ENCODE measurements at regions not wholly inside any gene's neighbourhood (a gene's known extent, or its start where the extent isn't known, plus 50 kb on each side); places are given as distances from the start of the nearest gene placed in this dataset.

- H3K27ac ChIP-seq (ENCODE audit: low read length), result no peak overlapping the region
- TF ChIP-seq CTCF (IDR thresholded peaks at IDR 0.05), result no peak
Observed at GRCh38 chr7:41428381-41428780, 274.5 kb downstream of the INHBA start.

GRCh38 chr7:41425926-41426325 is 277.0 kb downstream of the INHBA start:
- 89% methylated on average over 2 of the region's 3 CpGs for WGBS (ENCODE audit: insufficient coverage)
- Mint-ChIP-seq H3K36me3 (no peaks in the 10 kb centered on the region), H3K27ac (no peak overlapping the region), H3K9me3 (peaks cover 16 to 17% of the 10 kb centered on the region in 2 donors), H3K4me1 (no peaks in the 10 kb centered on the region), H3K27me3 (ENCODE audit: low read depth in 2 of 2) (no peaks in the 10 kb centered on the region), H3K4me3 (no peak overlapping the region)
- Histone ChIP-seq H3K4me3 (ENCODE audit: low read length) (no peak overlapping the region), H3K4me1 (ENCODE audit: control insufficient read depth, insufficient read depth, low read length) (no peaks in the 10 kb centered on the region), H3K9me3 (ENCODE audit: control insufficient read depth, insufficient read depth, low read length) (no peaks in the 10 kb centered on the region), H3K27ac (ENCODE audit: low read length) (no peak overlapping the region), H3K36me3 (ENCODE audit: control insufficient read depth, insufficient read depth, low read length) (no peaks in the 10 kb centered on the region), H3K27me3 (ENCODE audit: control insufficient read depth, insufficient read depth, low read length) (no peaks in the 10 kb centered on the region)
- DNase-seq, result no peak
- intact Hi-C loops (cut with micrococcal nuclease), result no loop called here
- ATAC-seq, result no peak
- TF ChIP-seq CTCF (IDR thresholded peaks at IDR 0.05), result no peak

More at GRCh38 chr7:41428381-41428780, 274.5 kb downstream of the INHBA start:
- DNase-seq (no peak), ATAC-seq (no peak)
- Mint-ChIP-seq H3K27me3 (ENCODE audit: low read depth in 2 of 2) (no peaks in the 10 kb centered on the region), H3K4me3 (no peak overlapping the region), H3K9me3 (peaks cover 20 to 21% of the 10 kb centered on the region in 2 donors), H3K36me3 (no peaks in the 10 kb centered on the region), H3K4me1 (no peaks in the 10 kb centered on the region), H3K27ac (no peak overlapping the region)
- 100% methylated on average over 1 of the region's 4 CpGs for WGBS (ENCODE audit: insufficient coverage)
- Histone ChIP-seq H3K4me3 (ENCODE audit: low read length) (no peak overlapping the region), H3K36me3 (ENCODE audit: control insufficient read depth, insufficient read depth, low read length) (no peaks in the 10 kb centered on the region), H3K4me1 (ENCODE audit: control insufficient read depth, insufficient read depth, low read length) (no peaks in the 10 kb centered on the region), H3K9me3 (ENCODE audit: control insufficient read depth, insufficient read depth, low read length) (no peaks in the 10 kb centered on the region), H3K27me3 (ENCODE audit: control insufficient read depth, insufficient read depth, low read length) (no peaks in the 10 kb centered on the region)
- intact Hi-C loops (cut with micrococcal nuclease), result no loop called here

GRCh38 chr7:41421056-41421455 is 281.8 kb downstream of the INHBA start:
- H3K36me3 ChIP-seq (ENCODE audit: control insufficient read depth, insufficient read depth, low read length), result no peaks in the 10 kb centered on the region
- ATAC-seq, result no peak
- H3K27ac ChIP-seq (ENCODE audit: low read length), result no peak overlapping the region
- no peaks in the 10 kb centered on the region for H3K9me3 ChIP-seq (ENCODE audit: control insufficient read depth, insufficient read depth, low read length)
- TF ChIP-seq CTCF (IDR thresholded peaks at IDR 0.05), result no peak
- no peaks in the 10 kb centered on the region for H3K27me3 ChIP-seq (ENCODE audit: control insufficient read depth, insufficient read depth, low read length)
- no peak overlapping the region for H3K4me3 Mint-ChIP-seq
- intact Hi-C loops (cut with micrococcal nuclease), result no loop called here
- H3K27me3 Mint-ChIP-seq (ENCODE audit: low read depth in 2 of 2), result no peaks in the 10 kb centered on the region
- no peak overlapping the region for H3K27ac Mint-ChIP-seq
- DNase-seq, result no peak
- H3K4me3 ChIP-seq (ENCODE audit: low read length), result no peak overlapping the region
- no peaks in the 10 kb centered on the region for H3K4me1 ChIP-seq (ENCODE audit: control insufficient read depth, insufficient read depth, low read length)
- 70% methylated on average over 2 of the region's 3 CpGs for WGBS (ENCODE audit: insufficient coverage)
- H3K4me1 Mint-ChIP-seq, result no peaks in the 10 kb centered on the region
- peaks cover 3 to 7% of the 10 kb centered on the region in 2 donors for H3K9me3 Mint-ChIP-seq
- no peaks in the 10 kb centered on the region for H3K36me3 Mint-ChIP-seq

- Histone ChIP-seq H3K4me3 (ENCODE audit: low read length) (no peak overlapping the region), H3K27me3 (ENCODE audit: control insufficient read depth, insufficient read depth, low read length) (no peaks in the 10 kb centered on the region), H3K9me3 (ENCODE audit: control insufficient read depth, insufficient read depth, low read length) (no peaks in the 10 kb centered on the region), H3K36me3 (ENCODE audit: control insufficient read depth, insufficient read depth, low read length) (no peaks in the 10 kb centered on the region), H3K4me1 (ENCODE audit: control insufficient read depth, insufficient read depth, low read length) (no peaks in the 10 kb centered on the region), H3K27ac (ENCODE audit: low read length) (no peak overlapping the region)
- no peak for ATAC-seq
- Mint-ChIP-seq H3K36me3 (no peaks in the 10 kb centered on the region), H3K4me1 (no peaks in the 10 kb centered on the region), H3K27ac (no peak overlapping the region), H3K4me3 (no peak overlapping the region), H3K9me3 (peaks cover 3 to 7% of the 10 kb centered on the region in 2 donors), H3K27me3 (ENCODE audit: low read depth in 2 of 2) (no peaks in the 10 kb centered on the region)
- intact Hi-C loops (cut with micrococcal nuclease), result no loop called here
- no peak for TF ChIP-seq CTCF (IDR thresholded peaks at IDR 0.05)
- 92% methylated on average over 3 of the region's 3 CpGs for WGBS (ENCODE audit: insufficient coverage)
- no peak for DNase-seq
Observed at GRCh38 chr7:41420421-41420820, 282.5 kb downstream of the INHBA start.

All from natural killer cell (primary cell).